Prostate gland (tissue), 2 donors: ENCODE measurements at regions not wholly inside any gene's neighbourhood (a gene's known extent, or its start where the extent isn't known, plus 50 kb on each side); places are given as distances from the start of the nearest gene placed in this dataset.

Experiments used
- POLR2A ChIP-seq: fragments of 450-650 bp; IDR thresholded peaks from one replicate; pipeline ENCODE4 v1.6.1; 2016; ENCODE audit warnings: antibody characterized with exemption, mild to moderate bottlenecking
- POLR2AphosphoS5 ChIP-seq: sonication (generic); formaldehyde crosslinking; IDR thresholded peaks from one replicate; pipeline ENCODE4 v1.6.1; 2017; ENCODE audit warnings: antibody characterized with exemption
- TF ChIP-seq, protein P1 (sequence below), 4 experiments: fragments of 200-600 bp in 2 of 4; fragments of 450-650 bp in 2 of 4; sonication (generic) in 2 of 4; IDR thresholded peaks; 1 replicate in 3 of 4; 2 replicates in 1 of 4; pipeline ENCODE4 v1.5.1; 2016 to 2019; ENCODE audit warnings: antibody characterized with exemption in 4 of 4, mild to moderate bottlenecking in 2 of 4, moderate library complexity in 2 of 4

- TF ChIP-seq, protein P1, sequence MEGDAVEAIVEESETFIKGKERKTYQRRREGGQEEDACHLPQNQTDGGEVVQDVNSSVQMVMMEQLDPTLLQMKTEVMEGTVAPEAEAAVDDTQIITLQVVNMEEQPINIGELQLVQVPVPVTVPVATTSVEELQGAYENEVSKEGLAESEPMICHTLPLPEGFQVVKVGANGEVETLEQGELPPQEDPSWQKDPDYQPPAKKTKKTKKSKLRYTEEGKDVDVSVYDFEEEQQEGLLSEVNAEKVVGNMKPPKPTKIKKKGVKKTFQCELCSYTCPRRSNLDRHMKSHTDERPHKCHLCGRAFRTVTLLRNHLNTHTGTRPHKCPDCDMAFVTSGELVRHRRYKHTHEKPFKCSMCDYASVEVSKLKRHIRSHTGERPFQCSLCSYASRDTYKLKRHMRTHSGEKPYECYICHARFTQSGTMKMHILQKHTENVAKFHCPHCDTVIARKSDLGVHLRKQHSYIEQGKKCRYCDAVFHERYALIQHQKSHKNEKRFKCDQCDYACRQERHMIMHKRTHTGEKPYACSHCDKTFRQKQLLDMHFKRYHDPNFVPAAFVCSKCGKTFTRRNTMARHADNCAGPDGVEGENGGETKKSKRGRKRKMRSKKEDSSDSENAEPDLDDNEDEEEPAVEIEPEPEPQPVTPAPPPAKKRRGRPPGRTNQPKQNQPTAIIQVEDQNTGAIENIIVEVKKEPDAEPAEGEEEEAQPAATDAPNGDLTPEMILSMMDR (IDR thresholded peaks at IDR 0.05): no peak
- TF ChIP-seq POLR2A (no peak), POLR2AphosphoS5 (no peak)
These were observed 275.3 kb downstream of the SOX11 start for GRCh38 chr2:5967506-5967905.
